NOMO-1 treated with DMSO at 0.1 percent for 48 hours (cell line): ENCODE measurements at regions not wholly inside any gene's neighbourhood (a gene's known extent, or its start where the extent isn't known, plus 50 kb on each side); places are given as distances from the start of the nearest gene placed in this dataset.
"Not testable (repeated sequence)": the region's sequence is repeated elsewhere in the genome, so short reads cannot be mapped to it uniquely, and the experiment has no call there.

Experiments
- DNase-seq: peaks from one replicate; lab custom pipeline; 2025; ENCODE audit not compliant: unreplicated experiment; lab: John Stamatoyannopoulos, UW

GRCh38 chr6:12608016-12608860 is 108.3 kb upstream of the PHACTR1 start:
- peak; percentile 90 for DNase-seq

GRCh38 chr6:12608874-12609273 is 107.7 kb upstream of the PHACTR1 start:
- no peak for DNase-seq

GRCh38 chr6:12609751-12610150 is 106.8 kb upstream of the PHACTR1 start:
- no peak for DNase-seq

GRCh38 chr6:12610862-12611261 is 105.7 kb upstream of the PHACTR1 start:
- no peak for DNase-seq

GRCh38 chr6:12613811-12614210 is 102.8 kb upstream of the PHACTR1 start:
- DNase-seq, result no peak

GRCh38 chr6:12614456-12614855 is 102.1 kb upstream of the PHACTR1 start:
- no peak for DNase-seq

GRCh38 chr6:12618296-12618695 is 98.3 kb upstream of the PHACTR1 start:
- no peak for DNase-seq

GRCh38 chr6:12621754-12622153 is 94.8 kb upstream of the PHACTR1 start:
- DNase-seq, result peak; percentile 83

- DNase-seq, result no peak
Measured at GRCh38 chr6:12622566-12622965, 94.0 kb upstream of the PHACTR1 start.

- DNase-seq, result no peak
Measured at GRCh38 chr6:12624142-12624837, 92.3 kb upstream of the PHACTR1 start.

GRCh38 chr6:12627053-12627452 is 89.5 kb upstream of the PHACTR1 start:
- DNase-seq, result no peak

- no peak for DNase-seq
Measured at GRCh38 chr6:12628327-12628726, 88.2 kb upstream of the PHACTR1 start.

- peak; percentile 60 for DNase-seq
Measured at GRCh38 chr6:12633746-12634145, 82.8 kb upstream of the PHACTR1 start.

GRCh38 chr6:12635375-12635774 is 81.2 kb upstream of the PHACTR1 start:
- no peak for DNase-seq

- DNase-seq, result no peak
Measured at GRCh38 chr6:12635813-12636212, 80.8 kb upstream of the PHACTR1 start.

- DNase-seq, result no peak
Measured at GRCh38 chr6:12636336-12636735, 80.2 kb upstream of the PHACTR1 start.

GRCh38 chr6:12637960-12638641 is 78.5 kb upstream of the PHACTR1 start:
- peak; percentile 63 for DNase-seq

GRCh38 chr6:12640438-12640837 is 76.1 kb upstream of the PHACTR1 start:
- no peak for DNase-seq

GRCh38 chr6:12641785-12642184 is 74.8 kb upstream of the PHACTR1 start:
- not testable (repeated sequence) for DNase-seq

GRCh38 chr6:12645941-12646340 is 70.6 kb upstream of the PHACTR1 start:
- DNase-seq, result no peak

- DNase-seq, result no peak
Measured at GRCh38 chr6:12648171-12648570, 68.4 kb upstream of the PHACTR1 start.

GRCh38 chr6:12649325-12649724 is 67.2 kb upstream of the PHACTR1 start:
- DNase-seq, result no peak
